PC-9 (cell line): ENCODE measurements at regions not wholly inside any gene's neighbourhood (a gene's known extent, or its start where the extent isn't known, plus 50 kb on each side); places are given as distances from the start of the nearest gene placed in this dataset.

Experiments
- BruUV-seq: library from RNA; stranded (reverse); fragments of 400-500 nt; replicated peaks from 2 replicates; lab custom pipeline; 2021; lab: Mats Ljungman, UMichigan
- CTCF ChIA-PET: fragments of 300-600 bp; sonication (Branson Sonifier 250); formaldehyde crosslinking; loops from one replicate; lab custom pipeline; 2022; ENCODE audit warnings: antibody characterized with exemption; lab: Charles Lee
- POLR2A ChIA-PET: fragments of 300-600 bp; sonication (Branson Sonifier 250); formaldehyde crosslinking; loops from one replicate; lab custom pipeline; 2022; ENCODE audit warnings: antibody characterized with exemption; ENCODE audit not compliant: unreplicated experiment; lab: Charles Lee
- DNase-seq, 2 experiments: peaks; one replicate each; pipeline versions ENCODE4 v3.0.0 to v3.0.0-alpha.2; 2015 to 2022; ENCODE audit warnings: mixed read lengths in 1 of 2
- H2AFZ ChIP-seq: fragments of 200-600 bp; sonication (generic); 2 replicates; pipeline ENCODE4 v1.8.1; 2017; ENCODE audit warnings: antibody characterized with exemption
- H3F3A ChIP-seq: fragments of 200-600 bp; sonication (generic); 2 replicates; pipeline ENCODE4 v1.8.1; 2017; ENCODE audit warnings: antibody characterized with exemption, mild to moderate bottlenecking, low read depth; ENCODE audit not compliant: insufficient read depth
- H3K27ac ChIP-seq: fragments of 200-600 bp; sonication (generic); 2 replicates; pipeline ENCODE4 v1.6.1; 2016; ENCODE audit warnings: mixed run types
- H3K27me3 ChIP-seq: fragments of 200-600 bp; sonication (generic); 2 replicates; pipeline ENCODE4 v1.6.1; 2016; ENCODE audit warnings: low read depth, mixed run types; ENCODE audit not compliant: insufficient read depth
- H3K36me3 ChIP-seq: fragments of 200-600 bp; sonication (generic); 2 replicates; pipeline ENCODE4 v1.6.1; 2016; ENCODE audit warnings: low read depth, mixed run types
- H3K4me1 ChIP-seq: fragments of 200-600 bp; sonication (generic); replicated peaks from 2 replicates; pipeline ENCODE4 v1.6.1; 2016; ENCODE audit warnings: mixed run types; ENCODE audit not compliant: insufficient read depth
- H3K4me2 ChIP-seq: fragments of 200-600 bp; sonication (generic); 2 replicates; pipeline ENCODE4 v1.6.1; 2017; ENCODE audit warnings: mixed run types
- H3K4me3 ChIP-seq: fragments of 200-600 bp; sonication (generic); 2 replicates; pipeline ENCODE4 v1.6.1; 2016; ENCODE audit warnings: mixed run types
- H3K79me2 ChIP-seq: fragments of 200-600 bp; sonication (generic); 2 replicates; pipeline ENCODE4 v1.6.1; 2017; ENCODE audit warnings: low read depth, mixed run types
- H3K9me2 ChIP-seq: fragments of 200-600 bp; sonication (generic); 2 replicates; pipeline ENCODE4 v1.8.1; 2017; ENCODE audit warnings: mild to moderate bottlenecking; ENCODE audit not compliant: insufficient read depth
- H3K9me3 ChIP-seq: fragments of 200-600 bp; sonication (generic); 2 replicates; pipeline ENCODE4 v1.8.1; 2016; ENCODE audit warnings: low read depth; ENCODE audit not compliant: insufficient read depth
- H4K20me1 ChIP-seq: fragments of 200-600 bp; sonication (generic); 2 replicates; pipeline ENCODE4 v1.8.1; 2017; ENCODE audit not compliant: insufficient read depth
- CTCF ChIP-seq: fragments of 200-600 bp; sonication (generic); conservative IDR thresholded peaks from 2 replicates; pipeline ENCODE4 v1.6.1; 2017; ENCODE audit warnings: mixed run types, antibody characterized with exemption, mild to moderate bottlenecking, moderate library complexity
- EZH2 ChIP-seq: fragments of 200-600 bp; sonication (generic); IDR thresholded peaks from 2 replicates; pipeline ENCODE4 v1.8.0; 2017; ENCODE audit warnings: antibody characterized with exemption, low read depth
- intact Hi-C: fragments of 100-400 bp; cut with micrococcal nuclease; formaldehyde crosslinking; loops from one replicate; pipeline ENCODE4 v1.10.0; 2022; ENCODE audit not compliant: unreplicated experiment

GRCh38 chr5:135124128-135124527, 90.1 kb upstream of the PITX1 start:
- H3K9me3 ChIP-seq = no peaks in the 10 kb centered on the region
- H3K79me2 ChIP-seq = no peaks in the 10 kb centered on the region
- BruUV-seq = no TSS peak
- ChIA-PET CTCF (no interaction called here), POLR2A (no interaction called here)
- no peaks in the 10 kb centered on the region for H3K9me2 ChIP-seq
- H2AFZ ChIP-seq = no peak overlapping the region
- H3K36me3 ChIP-seq = no peaks in the 10 kb centered on the region
- no peaks in the 10 kb centered on the region for H4K20me1 ChIP-seq
- peaks cover 38% of the 10 kb centered on the region for H3K4me1 ChIP-seq
- H3F3A ChIP-seq = peaks cover 29% of the 10 kb centered on the region; the same call in 1 of the 2 replicates
- TF ChIP-seq EZH2 (no peak), CTCF (no peak)
- H3K27ac ChIP-seq = no peak overlapping the region
- DNase-seq = no peak
- H3K4me3 ChIP-seq = no peak overlapping the region
- H3K27me3 ChIP-seq = no peaks in the 10 kb centered on the region
- intact Hi-C loops = no loop called here
- no peak overlapping the region for H3K4me2 ChIP-seq

- CTCF ChIA-PET = no interaction called here
- BruUV-seq = no TSS peak
- H3K4me1 ChIP-seq = peaks cover 25% of the 10 kb centered on the region
- no peaks in the 10 kb centered on the region for H3K27me3 ChIP-seq
- TF ChIP-seq CTCF (no peak), EZH2 (no peak)
- no peaks in the 10 kb centered on the region for H3K9me2 ChIP-seq
- no peaks in the 10 kb centered on the region for H3K79me2 ChIP-seq
- H3K4me2 ChIP-seq = no peak overlapping the region
- H3F3A ChIP-seq = peaks cover 16% of the 10 kb centered on the region; the same call in 1 of the 2 replicates
- DNase-seq = no peak
- H2AFZ ChIP-seq = no peak overlapping the region
- intact Hi-C loops = no loop called here
- no peaks in the 10 kb centered on the region for H3K36me3 ChIP-seq
- no peak overlapping the region for H3K4me3 ChIP-seq
- no peaks in the 10 kb centered on the region for H3K9me3 ChIP-seq
- no peak overlapping the region for H3K27ac ChIP-seq
- POLR2A ChIA-PET = no interaction called here
- no peaks in the 10 kb centered on the region for H4K20me1 ChIP-seq
These were observed 88.8 kb upstream of the PITX1 start for GRCh38 chr5:135122797-135123196.

- intact Hi-C loops = no loop called here
- CTCF ChIA-PET = no interaction called here
- no TSS peak for BruUV-seq
These were observed 86.9 kb upstream of the PITX1 start for GRCh38 chr5:135120951-135121350.

More at GRCh38 chr5:135120951-135121350, 86.9 kb upstream of the PITX1 start:
- Histone ChIP-seq H3K4me2 (no peak overlapping the region), H3K79me2 (no peaks in the 10 kb centered on the region), H4K20me1 (no peaks in the 10 kb centered on the region), H3K4me3 (no peak overlapping the region), H3F3A (no peaks in the 10 kb centered on the region), H3K36me3 (no peaks in the 10 kb centered on the region), H2AFZ (no peak overlapping the region), H3K9me3 (no peaks in the 10 kb centered on the region), H3K27me3 (no peaks in the 10 kb centered on the region), H3K9me2 (no peaks in the 10 kb centered on the region), H3K27ac (no peak overlapping the region), H3K4me1 (peaks cover 6% of the 10 kb centered on the region)
- TF ChIP-seq CTCF = no peak
- POLR2A ChIA-PET = no interaction called here
- no peak for DNase-seq
